Kidney (tissue), 13 donors: ENCODE measurements at regions not wholly inside any gene's neighbourhood (a gene's known extent, or its start where the extent isn't known, plus 50 kb on each side); places are given as distances from the start of the nearest gene placed in this dataset.
A peak's percentile ranks its signal among the peaks of the same experiment; 100 is the strongest.

Source experiments
- DNase-seq, 5 donors: peaks; one replicate each; pipeline ENCODE4 v3.0.0-alpha.2; 2013 to 2020
- FAIRE-seq: peaks from 2 replicates; lab custom pipeline; 2012; peaks lifted over from hg19 to GRCh38; lab: Jason Lieb, UNC
- H3K27ac ChIP-seq, 2 donors: one replicate each; pipeline ENCODE4 v1.7.0; 2013; ENCODE audit warnings: low read depth in 2 of 2, low read length in 2 of 2, inconsistent platforms in 1 of 2
- H3K27me3 ChIP-seq: one replicate; pipeline ENCODE4 v1.7.1; 2013; ENCODE audit warnings: low read length, inconsistent platforms; ENCODE audit not compliant: control insufficient read depth, insufficient read depth
- H3K36me3 ChIP-seq, 3 donors: one replicate each; pipeline versions ENCODE4 v1.7.0 to v1.7.1; 2013; ENCODE audit warnings: low read length in 3 of 3, control low read depth in 1 of 3, inconsistent platforms in 1 of 3; ENCODE audit not compliant: insufficient read depth in 3 of 3, control insufficient read depth in 2 of 3
- H3K4me1 ChIP-seq, 3 donors: one replicate each; pipeline versions ENCODE4 v1.7.0 to v1.7.1; 2013; ENCODE audit warnings: low read length in 3 of 3, inconsistent platforms in 1 of 3, low read depth in 1 of 3; ENCODE audit not compliant: control insufficient read depth in 2 of 3, insufficient read depth in 2 of 3
- H3K4me3 ChIP-seq, 3 donors: one replicate each; pipeline versions ENCODE4 v1.7.0 to v1.8.1; 2013; ENCODE audit warnings: low read length in 3 of 3, control low read depth in 1 of 3, inconsistent platforms in 1 of 3
- H3K9ac ChIP-seq, 3 donors: one replicate each; pipeline versions ENCODE4 v1.7.0 to v1.7.1; 2013; ENCODE audit warnings: low read length in 3 of 3, control low read depth in 1 of 3, inconsistent platforms in 1 of 3
- H3K9me3 ChIP-seq, 3 donors: one replicate each; pipeline versions ENCODE4 v1.7.0 to v1.7.1; 2013; ENCODE audit warnings: low read length in 3 of 3, control low read depth in 1 of 3, inconsistent platforms in 1 of 3; ENCODE audit not compliant: control insufficient read depth in 2 of 3, insufficient read depth in 1 of 3
- intact Hi-C: fragments of 100-400 bp; cut with DNase I; formaldehyde crosslinking; loops from one replicate; pipeline ENCODE4 v1.11.1; 2022
- TF ChIP-seq, protein P1 (sequence below): IDR thresholded peaks from 3 replicates; pipeline ENCODE4 v1.5.1; 2012; ENCODE audit warnings: mild to moderate bottlenecking, moderate library complexity, borderline replicate concordance; ENCODE audit not compliant: insufficient read depth; ENCODE audit errors: extremely low read depth
- donor health status: control.
- donor health status: control.
- donor health status: control.
- donor health status: control.
- donor health status: control.
- donor health status: DM: yes; HTN: yes; CAD: no.
- donor health status: Normal renal cell carcinoma (clear cell type).

- FAIRE-seq (no peak), DNase-seq (peak in 1 of 5 donors; percentile 48)
- intact Hi-C loops: no loop called here
- H3K36me3 ChIP-seq: no peaks in the 10 kb centered on the region
- no peak overlapping the region for H3K9ac ChIP-seq
- H3K9me3 ChIP-seq: no peaks in the 10 kb centered on the region
- no peaks in the 10 kb centered on the region for H3K27me3 ChIP-seq
- no peak overlapping the region for H3K27ac ChIP-seq
- no peak overlapping the region for H3K4me3 ChIP-seq
- TF ChIP-seq, protein P1, sequence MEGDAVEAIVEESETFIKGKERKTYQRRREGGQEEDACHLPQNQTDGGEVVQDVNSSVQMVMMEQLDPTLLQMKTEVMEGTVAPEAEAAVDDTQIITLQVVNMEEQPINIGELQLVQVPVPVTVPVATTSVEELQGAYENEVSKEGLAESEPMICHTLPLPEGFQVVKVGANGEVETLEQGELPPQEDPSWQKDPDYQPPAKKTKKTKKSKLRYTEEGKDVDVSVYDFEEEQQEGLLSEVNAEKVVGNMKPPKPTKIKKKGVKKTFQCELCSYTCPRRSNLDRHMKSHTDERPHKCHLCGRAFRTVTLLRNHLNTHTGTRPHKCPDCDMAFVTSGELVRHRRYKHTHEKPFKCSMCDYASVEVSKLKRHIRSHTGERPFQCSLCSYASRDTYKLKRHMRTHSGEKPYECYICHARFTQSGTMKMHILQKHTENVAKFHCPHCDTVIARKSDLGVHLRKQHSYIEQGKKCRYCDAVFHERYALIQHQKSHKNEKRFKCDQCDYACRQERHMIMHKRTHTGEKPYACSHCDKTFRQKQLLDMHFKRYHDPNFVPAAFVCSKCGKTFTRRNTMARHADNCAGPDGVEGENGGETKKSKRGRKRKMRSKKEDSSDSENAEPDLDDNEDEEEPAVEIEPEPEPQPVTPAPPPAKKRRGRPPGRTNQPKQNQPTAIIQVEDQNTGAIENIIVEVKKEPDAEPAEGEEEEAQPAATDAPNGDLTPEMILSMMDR: no peak
- H3K4me1 ChIP-seq: no peaks in the 10 kb centered on the region
These were observed 277.2 kb downstream of the TEX29 start for GRCh38 chr13:111597618-111598017.

GRCh38 chr13:111598747-111599146 is 278.3 kb downstream of the TEX29 start:
- peak in 3 of 5 donors; percentile 64 to 74 (median 66) for DNase-seq
- TF ChIP-seq, protein P1: no peak
- no peak for FAIRE-seq
- H3K9me3 ChIP-seq: no peaks in the 10 kb centered on the region
- no peaks in the 10 kb centered on the region for H3K4me1 ChIP-seq
- intact Hi-C loops: no loop called here
- no peak overlapping the region for H3K9ac ChIP-seq
- no peaks in the 10 kb centered on the region for H3K27me3 ChIP-seq
- no peak overlapping the region for H3K4me3 ChIP-seq
- H3K27ac ChIP-seq: no peak overlapping the region
- no peaks in the 10 kb centered on the region for H3K36me3 ChIP-seq

GRCh38 chr13:111599791-111600190 is 279.3 kb downstream of the TEX29 start:
- FAIRE-seq: no peak
- H3K9me3 ChIP-seq: no peaks in the 10 kb centered on the region
- no peak for DNase-seq
- no peaks in the 10 kb centered on the region for H3K36me3 ChIP-seq
- no peak overlapping the region for H3K9ac ChIP-seq
- no peak overlapping the region for H3K4me3 ChIP-seq
- no peaks in the 10 kb centered on the region for H3K27me3 ChIP-seq
- TF ChIP-seq, protein P1: no peak
- no peaks in the 10 kb centered on the region for H3K4me1 ChIP-seq
- H3K27ac ChIP-seq: no peak overlapping the region
- intact Hi-C loops: no loop called here

DNA sequence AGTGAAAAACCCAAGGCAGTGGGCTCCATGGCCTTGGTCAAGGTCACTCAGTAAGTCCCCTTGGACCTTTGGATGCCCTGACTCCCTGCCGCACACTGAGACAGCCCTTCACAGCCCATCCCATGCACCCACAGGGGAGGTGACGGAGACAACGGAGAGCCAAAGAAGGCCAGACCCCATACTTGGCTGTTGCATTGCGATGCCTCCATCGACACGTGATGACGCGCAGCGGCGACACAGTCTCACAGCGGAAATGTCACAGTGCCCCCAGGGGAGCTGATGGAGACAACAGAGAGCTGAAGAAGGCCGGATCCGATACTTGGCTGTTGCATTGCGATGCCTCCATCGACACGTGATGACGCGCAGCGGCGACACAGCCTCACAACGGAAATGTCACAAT is 282.4 kb downstream of the TEX29 start:
- DNase-seq (peak in 1 of 5 donors; percentile 57), FAIRE-seq (no peak)
- Histone ChIP-seq H3K27me3 (no peaks in the 10 kb centered on the region), H3K4me1 (no peaks in the 10 kb centered on the region), H3K9ac (no peak overlapping the region), H3K36me3 (no peaks in the 10 kb centered on the region), H3K27ac (no peak overlapping the region), H3K4me3 (no peak overlapping the region), H3K9me3 (no peaks in the 10 kb centered on the region)
- intact Hi-C loops: no loop called here
- TF ChIP-seq, protein P1: no peak
